ENCODE measurements at regions not wholly inside any gene's neighbourhood (a gene's known extent, or its start where the extent isn't known, plus 50 kb on each side); places are given as distances from the start of the nearest gene placed in this dataset.
A peak's percentile ranks its signal among the peaks of the same experiment; 100 is the strongest.

DNA sequence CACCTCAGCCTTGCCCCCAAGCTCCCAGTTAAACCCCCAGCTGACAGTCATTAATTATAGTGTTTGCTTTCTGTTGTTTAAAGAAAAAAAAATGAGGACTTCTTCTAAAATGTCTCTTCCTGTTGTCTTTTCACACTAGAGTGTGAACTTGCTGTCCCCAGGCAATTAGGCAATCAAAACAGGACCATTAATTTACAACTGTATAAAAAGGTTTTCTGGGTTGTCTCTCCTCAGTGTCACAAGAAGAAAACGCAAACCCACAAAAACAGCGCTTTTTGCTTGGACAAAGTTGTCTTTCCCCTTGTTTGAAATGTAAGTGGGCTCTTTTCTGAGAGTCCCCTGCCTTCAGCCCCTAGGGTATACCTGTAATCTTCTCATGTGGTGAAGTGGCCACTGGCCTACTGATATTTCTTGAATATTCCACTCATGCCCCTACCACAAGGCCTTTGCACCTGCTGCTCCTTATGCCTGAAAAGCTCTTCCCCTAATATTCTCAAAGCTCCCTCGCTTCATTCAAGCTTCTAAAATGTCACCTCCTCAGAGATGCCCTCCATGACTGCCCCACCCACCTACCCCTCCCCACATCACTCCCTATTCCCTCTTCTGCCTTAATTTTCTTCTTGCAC is 158.9 kb upstream of the PWP1 start:
- no peak overlapping the region for H3K27ac ChIP-seq
- ATAC-seq, result peak in 1 of 4 donors; percentile 33
- TF ChIP-seq, protein P1, sequence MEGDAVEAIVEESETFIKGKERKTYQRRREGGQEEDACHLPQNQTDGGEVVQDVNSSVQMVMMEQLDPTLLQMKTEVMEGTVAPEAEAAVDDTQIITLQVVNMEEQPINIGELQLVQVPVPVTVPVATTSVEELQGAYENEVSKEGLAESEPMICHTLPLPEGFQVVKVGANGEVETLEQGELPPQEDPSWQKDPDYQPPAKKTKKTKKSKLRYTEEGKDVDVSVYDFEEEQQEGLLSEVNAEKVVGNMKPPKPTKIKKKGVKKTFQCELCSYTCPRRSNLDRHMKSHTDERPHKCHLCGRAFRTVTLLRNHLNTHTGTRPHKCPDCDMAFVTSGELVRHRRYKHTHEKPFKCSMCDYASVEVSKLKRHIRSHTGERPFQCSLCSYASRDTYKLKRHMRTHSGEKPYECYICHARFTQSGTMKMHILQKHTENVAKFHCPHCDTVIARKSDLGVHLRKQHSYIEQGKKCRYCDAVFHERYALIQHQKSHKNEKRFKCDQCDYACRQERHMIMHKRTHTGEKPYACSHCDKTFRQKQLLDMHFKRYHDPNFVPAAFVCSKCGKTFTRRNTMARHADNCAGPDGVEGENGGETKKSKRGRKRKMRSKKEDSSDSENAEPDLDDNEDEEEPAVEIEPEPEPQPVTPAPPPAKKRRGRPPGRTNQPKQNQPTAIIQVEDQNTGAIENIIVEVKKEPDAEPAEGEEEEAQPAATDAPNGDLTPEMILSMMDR (IDR thresholded peaks at IDR 0.05), result no peak

GRCh38 chr12:107528731-107529365 is 156.8 kb upstream of the PWP1 start:
- TF ChIP-seq, protein P1 (IDR thresholded peaks at IDR 0.05), result no peak
- ATAC-seq, result no peak
- intact Hi-C loops (cut with DNase I), result no loop called here

More for the DNA sequence above, 158.9 kb upstream of the PWP1 start:
- Histone ChIP-seq H3K9me3 (no peaks in the 10 kb centered on the region), H3K4me1 (no peaks in the 10 kb centered on the region), H3K4me3 (no peak overlapping the region), H3K36me3 (ENCODE audit: insufficient read depth in 1 of 2, low read depth in 1 of 2) (no peaks in the 10 kb centered on the region), H3K27me3 (ENCODE audit: insufficient read depth in 3 of 3, low read length in 2 of 3) (no peaks in the 10 kb centered on the region)
- intact Hi-C loops (cut with DNase I), result no loop called here
- DNase-seq, result no peak
- WGBS, 3 donors, result 70 to 78% (median 78%) methylated on average over 3 of the region's 3 CpGs

GRCh38 chr12:107529991-107530390 is 155.6 kb upstream of the PWP1 start:
- H3K9me3 ChIP-seq, result peaks cover 6% of the 10 kb centered on the region
- H3K4me3 ChIP-seq, result no peak overlapping the region
- H3K27me3 ChIP-seq (ENCODE audit: insufficient read depth in 3 of 3, low read length in 2 of 3), result peaks cover 0 to 1% (median 0%) of the 10 kb centered on the region in 3 donors
- no peak overlapping the region for H3K27ac ChIP-seq
- intact Hi-C loops (cut with DNase I), result no loop called here
- ATAC-seq, result no peak
- TF ChIP-seq, protein P1 (IDR thresholded peaks at IDR 0.05), result no peak
- H3K36me3 ChIP-seq (ENCODE audit: insufficient read depth in 1 of 2, low read depth in 1 of 2), result no peaks in the 10 kb centered on the region
- DNase-seq, result no peak
- whole genome bisulfite sequencing, 3 donors, result 83 to 89% (median 85%) methylated on average over 3 of the region's 3 CpGs
- H3K4me1 ChIP-seq, result no peaks in the 10 kb centered on the region

More at GRCh38 chr12:107528731-107529365, 156.8 kb upstream of the PWP1 start:
- Histone ChIP-seq H3K4me3 (no peak overlapping the region), H3K9me3 (peaks cover 6% of the 10 kb centered on the region), H3K27ac (no peak overlapping the region), H3K27me3 (ENCODE audit: insufficient read depth in 3 of 3, low read length in 2 of 3) (no peaks in the 10 kb centered on the region), H3K36me3 (ENCODE audit: insufficient read depth in 1 of 2, low read depth in 1 of 2) (no peaks in the 10 kb centered on the region), H3K4me1 (no peaks in the 10 kb centered on the region)
- 87 to 98% (median 96%) methylated on average over 7 of the region's 7 CpGs for WGBS, 3 donors
- DNase-seq, result no peak

- no peak for DNase-seq
- 79 to 89% (median 84%) methylated on average over 2 of the region's 2 CpGs for WGBS, 3 donors
These were observed 154.9 kb upstream of the PWP1 start for GRCh38 chr12:107530701-107531100.

More at GRCh38 chr12:107530701-107531100, 154.9 kb upstream of the PWP1 start:
- Histone ChIP-seq H3K4me3 (no peak overlapping the region), H3K27me3 (ENCODE audit: insufficient read depth in 3 of 3, low read length in 2 of 3) (peaks cover 0 to 1% (median 0%) of the 10 kb centered on the region in 3 donors), H3K36me3 (ENCODE audit: insufficient read depth in 1 of 2, low read depth in 1 of 2) (no peaks in the 10 kb centered on the region), H3K9me3 (peaks cover 6% of the 10 kb centered on the region), H3K27ac (no peak overlapping the region), H3K4me1 (no peaks in the 10 kb centered on the region)
- intact Hi-C loops (cut with DNase I), result no loop called here
- TF ChIP-seq, protein P1 (IDR thresholded peaks at IDR 0.05), result no peak
- ATAC-seq, result no peak
